ENCODE measurements at regions not wholly inside any gene's neighbourhood (a gene's known extent, or its start where the extent isn't known, plus 50 kb on each side); places are given as distances from the start of the nearest gene placed in this dataset.

DNA sequence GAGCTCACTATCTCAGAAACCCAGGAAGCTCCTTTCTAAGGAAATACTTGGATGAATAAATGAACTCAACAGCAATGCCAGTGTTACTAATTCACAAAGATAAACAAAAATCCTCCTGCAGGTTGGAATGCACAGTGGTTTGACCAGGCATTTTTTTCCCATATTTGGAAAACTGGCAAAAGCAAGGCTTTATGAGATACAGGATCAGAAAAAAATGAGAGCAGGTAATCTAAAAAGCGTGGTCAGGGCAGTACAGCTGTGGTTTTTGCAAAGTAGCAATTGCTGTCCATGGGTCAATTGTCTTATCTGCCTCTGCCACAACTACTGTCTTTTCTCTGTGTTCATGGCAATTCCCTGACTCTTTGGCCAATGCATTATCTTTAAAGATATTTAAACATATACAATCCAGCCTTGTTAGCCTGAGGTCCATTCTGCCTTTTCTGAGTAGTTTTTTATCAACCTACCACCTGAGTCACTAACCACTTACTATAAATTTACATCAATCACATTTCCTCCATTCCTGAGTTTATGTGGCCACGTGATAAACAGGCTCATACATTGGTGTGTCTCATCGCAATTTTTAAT, 564.5 kb upstream of the IGFBP3 start:
- TF ChIP-seq, protein P1, sequence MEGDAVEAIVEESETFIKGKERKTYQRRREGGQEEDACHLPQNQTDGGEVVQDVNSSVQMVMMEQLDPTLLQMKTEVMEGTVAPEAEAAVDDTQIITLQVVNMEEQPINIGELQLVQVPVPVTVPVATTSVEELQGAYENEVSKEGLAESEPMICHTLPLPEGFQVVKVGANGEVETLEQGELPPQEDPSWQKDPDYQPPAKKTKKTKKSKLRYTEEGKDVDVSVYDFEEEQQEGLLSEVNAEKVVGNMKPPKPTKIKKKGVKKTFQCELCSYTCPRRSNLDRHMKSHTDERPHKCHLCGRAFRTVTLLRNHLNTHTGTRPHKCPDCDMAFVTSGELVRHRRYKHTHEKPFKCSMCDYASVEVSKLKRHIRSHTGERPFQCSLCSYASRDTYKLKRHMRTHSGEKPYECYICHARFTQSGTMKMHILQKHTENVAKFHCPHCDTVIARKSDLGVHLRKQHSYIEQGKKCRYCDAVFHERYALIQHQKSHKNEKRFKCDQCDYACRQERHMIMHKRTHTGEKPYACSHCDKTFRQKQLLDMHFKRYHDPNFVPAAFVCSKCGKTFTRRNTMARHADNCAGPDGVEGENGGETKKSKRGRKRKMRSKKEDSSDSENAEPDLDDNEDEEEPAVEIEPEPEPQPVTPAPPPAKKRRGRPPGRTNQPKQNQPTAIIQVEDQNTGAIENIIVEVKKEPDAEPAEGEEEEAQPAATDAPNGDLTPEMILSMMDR (IDR thresholded peaks at IDR 0.05; ENCODE audit: insufficient read depth, low read depth, low read length): peak; percentile 60
- TF ChIP-seq EZH2 (IDR thresholded peaks at IDR 0.05; ENCODE audit: insufficient read depth, low read length): no peak
